OCI-LY7 (cell line): ENCODE measurements at regions not wholly inside any gene's neighbourhood (a gene's known extent, or its start where the extent isn't known, plus 50 kb on each side); places are given as distances from the start of the nearest gene placed in this dataset.

Experiments
- CTCF ChIP-seq: fragments of 200-600 bp; sonication (generic); conservative IDR thresholded peaks from 2 replicates; pipeline ENCODE4 v1.5.1; 2014; ENCODE audit warnings: mild to moderate bottlenecking, antibody characterized with exemption, low read length, moderate library complexity, mixed read lengths
- EZH2phosphoT487 ChIP-seq: fragments of 200-600 bp; sonication (generic); IDR thresholded peaks from 2 replicates; pipeline ENCODE4 v1.6.1; 2018; ENCODE audit warnings: low read depth, borderline replicate concordance, mild to moderate bottlenecking, mixed run types, antibody characterized with exemption, low read length, moderate library complexity, mixed read lengths

GRCh38 chr2:16584084-16584483 is 81.5 kb downstream of the CYRIA start:
- TF ChIP-seq CTCF (no peak), EZH2phosphoT487 (no peak)
